Stomach (tissue), 4 donors: ENCODE measurements at regions not wholly inside any gene's neighbourhood (a gene's known extent, or its start where the extent isn't known, plus 50 kb on each side); places are given as distances from the start of the nearest gene placed in this dataset.

Experiments used
- CTCF ChIP-seq, 7 experiments: fragments of 450-650 bp in 4 of 7; fragments of 200-600 bp in 3 of 7; sonication (generic) in 3 of 7; IDR thresholded peaks; one replicate each; pipeline ENCODE4 v1.5.1; 2016 to 2019; ENCODE audit warnings: antibody characterized with exemption in 7 of 7, control low read depth in 2 of 7, mild to moderate bottlenecking in 1 of 7
- EP300 ChIP-seq: sonication (generic); formaldehyde crosslinking; IDR thresholded peaks from one replicate; pipeline ENCODE4 v1.6.1; 2017; ENCODE audit warnings: antibody characterized with exemption
- POLR2AphosphoS5 ChIP-seq, 3 donors: sonication (generic); formaldehyde crosslinking; IDR thresholded peaks; one replicate each; pipeline ENCODE4 v1.6.1; 2016; ENCODE audit warnings: antibody characterized with exemption in 3 of 3

- TF ChIP-seq EP300 (no peak), POLR2AphosphoS5 (IDR thresholded peaks at IDR 0.05) (no peak), CTCF (IDR thresholded peaks at IDR 0.05) (no peak)
Measured at GRCh38 chrX:1052021-1052420, 160.4 kb downstream of the CRLF2 start.
